Psoas muscle (tissue), 7 donors: ENCODE measurements at regions not wholly inside any gene's neighbourhood (a gene's known extent, or its start where the extent isn't known, plus 50 kb on each side); places are given as distances from the start of the nearest gene placed in this dataset.
A peak's percentile ranks its signal among the peaks of the same experiment; 100 is the strongest.

Source experiments
- ATAC-seq, 4 donors: fragments of 200-7000 bp; cut with Tn5 transposase; one replicate each; pipeline ENCODE4 v1.9.1; 2020; ENCODE audit warnings: moderate library complexity in 3 of 4, mild to moderate bottlenecking in 2 of 4
- DNase-seq, 2 donors: peaks; one replicate each; pipeline ENCODE4 v3.0.0-alpha.2; 2020
- H3K27ac ChIP-seq: fragments of 200-600 bp; one replicate; pipeline ENCODE4 v1.8.0; 2022
- H3K27me3 ChIP-seq, 3 donors: fragments of 200-600 bp in 1 of 3; one replicate each; pipeline versions ENCODE4 v1.6.1 to v1.8.0; 2013 to 2022; ENCODE audit warnings: low read length in 2 of 3, mild to moderate bottlenecking in 2 of 3, moderate library complexity in 1 of 3; ENCODE audit not compliant: insufficient read depth in 3 of 3
- H3K36me3 ChIP-seq, 2 donors: fragments of 200-600 bp in 1 of 2; one replicate each; pipeline versions ENCODE4 v1.6.1 to v1.8.0; 2013 to 2022; ENCODE audit warnings: low read depth in 1 of 2, mild to moderate bottlenecking in 1 of 2, moderate library complexity in 1 of 2; ENCODE audit not compliant: insufficient read depth in 1 of 2
- H3K4me1 ChIP-seq: fragments of 200-600 bp; one replicate; pipeline ENCODE4 v1.8.0; 2022
- H3K4me3 ChIP-seq: fragments of 200-600 bp; one replicate; pipeline ENCODE4 v1.8.0; 2022; ENCODE audit warnings: mild to moderate bottlenecking
- H3K9me3 ChIP-seq: fragments of 200-600 bp; one replicate; pipeline ENCODE4 v1.8.0; 2022
- WGBS, 3 donors: extraction: QIAGEN DNeasy Blood & Tissue Kit; methylation state at CpG; one replicate each; pipeline versions ENCODE4 v1.1.6 to v1.1.7; 2013; 5-methylcytosine and 5-hydroxymethylcytosine counted together
- intact Hi-C, 2 donors: fragments of 100-400 bp; cut with DNase I; formaldehyde crosslinking; loops; one replicate each; pipeline versions ENCODE4 v1.11.0 to v1.14.2; 2022
- TF ChIP-seq, protein P1 (sequence below): fragments of 200-600 bp; IDR thresholded peaks from one replicate; pipeline ENCODE4 v1.8.0; 2022; ENCODE audit warnings: antibody characterized with exemption
- donor health status: healthy with polysubstance abuse.
- donor health status: DM: no; HTN: no; CAD: no; lungs with moderate emphysema.
- donor health status: Bipolar disorder and iron deficiency.
- donor health status: healthy.
- donor health status: DM: yes; HTN: yes; CAD: no.
- donor health status: DM: no; HTN: no; CAD: no.
- donor health status: DM: yes; HTN: yes; CAD: no.

DNA sequence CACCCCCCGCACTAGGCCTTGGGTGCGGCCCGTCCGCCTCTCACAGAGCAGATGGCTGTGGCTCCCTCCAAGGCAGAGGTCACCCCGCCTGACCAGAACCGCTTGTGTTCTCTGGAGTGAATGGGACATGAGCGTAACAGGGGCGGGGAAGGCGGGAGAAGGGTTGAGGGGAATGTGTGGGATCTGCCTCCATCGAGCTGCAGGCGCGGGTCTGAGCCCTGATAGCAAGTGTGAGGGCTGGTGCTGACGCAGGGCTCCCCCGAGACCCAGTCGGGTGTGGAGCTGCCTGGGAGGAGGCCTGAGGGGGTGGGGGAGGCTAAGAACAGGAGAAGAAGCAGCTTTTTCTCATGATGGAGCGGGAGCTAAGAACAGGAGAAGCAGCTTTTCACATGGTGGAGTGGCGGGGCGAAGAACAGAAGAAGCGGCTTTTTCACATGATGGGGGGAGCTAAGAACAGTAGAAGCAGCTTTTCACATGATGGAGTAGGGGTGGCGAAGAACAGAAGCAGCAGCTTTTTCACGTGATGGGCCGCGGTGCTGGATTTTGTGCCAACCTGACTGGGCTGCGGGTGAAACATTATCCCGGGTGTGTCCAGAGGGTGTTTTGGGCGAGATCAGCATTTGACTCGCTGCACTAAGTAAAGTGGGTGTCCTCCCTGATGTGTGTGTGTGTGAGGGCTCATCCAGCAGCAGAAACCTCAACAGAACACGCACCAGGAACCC, 169.3 kb downstream of the TTLL2 start:
- 46 to 58% (median 51%) methylated on average over 28 of the region's 28 CpGs for WGBS, 3 donors
- TF ChIP-seq, protein P1, sequence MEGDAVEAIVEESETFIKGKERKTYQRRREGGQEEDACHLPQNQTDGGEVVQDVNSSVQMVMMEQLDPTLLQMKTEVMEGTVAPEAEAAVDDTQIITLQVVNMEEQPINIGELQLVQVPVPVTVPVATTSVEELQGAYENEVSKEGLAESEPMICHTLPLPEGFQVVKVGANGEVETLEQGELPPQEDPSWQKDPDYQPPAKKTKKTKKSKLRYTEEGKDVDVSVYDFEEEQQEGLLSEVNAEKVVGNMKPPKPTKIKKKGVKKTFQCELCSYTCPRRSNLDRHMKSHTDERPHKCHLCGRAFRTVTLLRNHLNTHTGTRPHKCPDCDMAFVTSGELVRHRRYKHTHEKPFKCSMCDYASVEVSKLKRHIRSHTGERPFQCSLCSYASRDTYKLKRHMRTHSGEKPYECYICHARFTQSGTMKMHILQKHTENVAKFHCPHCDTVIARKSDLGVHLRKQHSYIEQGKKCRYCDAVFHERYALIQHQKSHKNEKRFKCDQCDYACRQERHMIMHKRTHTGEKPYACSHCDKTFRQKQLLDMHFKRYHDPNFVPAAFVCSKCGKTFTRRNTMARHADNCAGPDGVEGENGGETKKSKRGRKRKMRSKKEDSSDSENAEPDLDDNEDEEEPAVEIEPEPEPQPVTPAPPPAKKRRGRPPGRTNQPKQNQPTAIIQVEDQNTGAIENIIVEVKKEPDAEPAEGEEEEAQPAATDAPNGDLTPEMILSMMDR = no peak
- H3K4me3 ChIP-seq = no peak overlapping the region
- H3K9me3 ChIP-seq = no peaks in the 10 kb centered on the region
- H3K4me1 ChIP-seq = no peaks in the 10 kb centered on the region
- ATAC-seq (no peak), DNase-seq (peak; percentile 41 to 68)
- peaks cover 0 to 6% (median 2%) of the 10 kb centered on the region in 3 donors for H3K27me3 ChIP-seq
- H3K36me3 ChIP-seq = no peaks in the 10 kb centered on the region
- intact Hi-C loops = no loop called here
- no peak overlapping the region for H3K27ac ChIP-seq

DNA sequence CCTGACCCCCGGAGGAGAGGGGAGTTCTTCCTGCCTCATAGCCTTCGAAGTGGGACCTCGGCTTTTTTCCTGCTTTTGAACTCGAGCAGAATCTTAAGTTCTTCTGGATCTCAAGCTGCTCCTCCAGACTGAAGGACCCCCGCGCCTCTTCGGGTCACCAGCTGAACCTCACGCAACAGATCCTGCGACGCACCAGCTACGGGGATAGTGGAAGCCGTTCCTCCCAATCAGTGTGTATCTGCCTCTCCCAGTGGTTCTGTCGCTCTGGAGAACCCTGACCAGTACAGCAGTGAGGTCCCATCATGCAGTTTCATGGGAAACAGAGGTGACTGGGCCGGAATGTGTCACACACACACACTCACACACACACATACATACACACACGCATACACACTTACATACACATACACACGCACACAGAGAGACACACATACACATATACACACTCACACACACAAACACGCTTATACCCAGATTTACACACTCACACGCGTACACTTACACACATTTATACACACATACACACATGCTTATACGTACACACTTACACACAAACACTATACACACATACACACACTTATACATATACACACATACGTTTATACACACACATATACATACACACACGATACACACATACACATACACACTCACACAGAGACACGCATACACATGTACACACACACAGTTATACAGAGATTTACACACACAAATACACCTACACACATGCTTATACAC, 170.0 kb downstream of the TTLL2 start:
- no peak for ATAC-seq
- H3K27ac ChIP-seq = no peak overlapping the region
- H3K27me3 ChIP-seq = peaks cover 0 to 6% (median 2%) of the 10 kb centered on the region in 3 donors
- H3K9me3 ChIP-seq = no peaks in the 10 kb centered on the region
- DNase-seq = peak in 1 of 2 donors; percentile 12
- H3K4me1 ChIP-seq = no peaks in the 10 kb centered on the region
- intact Hi-C loops = no loop called here
- H3K4me3 ChIP-seq = no peak overlapping the region
- TF ChIP-seq, protein P1 = no peak
- H3K36me3 ChIP-seq = no peaks in the 10 kb centered on the region
- 84 to 94% (median 92%) methylated on average over 23 of the region's 23 CpGs for WGBS, 3 donors

DNA sequence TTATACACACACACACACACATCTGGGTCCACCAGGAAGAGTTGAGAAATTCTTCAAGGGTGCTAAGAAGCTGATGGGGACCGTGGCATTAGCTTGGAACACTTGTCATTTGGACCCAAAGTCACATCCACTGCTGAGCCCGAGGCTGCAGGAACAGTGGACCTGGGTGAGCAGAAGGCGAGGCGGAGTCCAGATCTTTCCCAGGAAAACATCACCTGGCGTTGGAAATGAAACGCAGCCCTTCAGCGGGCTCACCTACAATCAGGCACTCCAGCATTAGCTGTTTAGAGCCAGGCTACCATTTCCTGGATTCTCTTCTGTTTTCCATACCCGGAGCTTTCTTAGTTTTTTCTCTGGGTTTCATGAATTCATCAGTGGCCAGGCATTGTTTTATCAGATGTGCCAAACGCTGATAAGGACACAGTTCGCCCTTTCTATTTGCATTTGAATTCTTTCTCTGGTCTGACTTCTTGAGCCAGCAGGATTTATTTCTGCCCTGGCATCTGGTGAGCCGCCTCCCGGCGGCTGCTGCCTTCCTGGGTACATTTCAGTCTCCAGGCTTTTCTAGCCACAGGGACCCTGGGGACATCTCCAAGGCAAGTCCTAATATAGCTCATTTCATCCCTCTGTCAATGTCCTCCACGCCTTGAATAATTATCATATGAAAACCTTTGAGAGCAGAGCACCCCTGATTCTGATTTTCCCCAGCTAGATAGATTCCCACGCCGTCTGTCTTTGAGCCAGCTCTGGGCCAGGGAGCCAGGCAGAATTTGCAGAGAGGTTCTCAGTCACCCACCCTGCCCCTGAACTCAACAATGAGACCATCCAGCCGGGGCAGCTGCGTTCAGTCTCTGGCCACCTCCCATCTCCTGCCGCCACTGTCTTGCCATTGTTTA, 170.9 kb downstream of the TTLL2 start:
- WGBS, 3 donors = 35 to 43% (median 38%) methylated on average over 19 of the region's 19 CpGs
- Histone ChIP-seq H3K27ac (no peak overlapping the region), H3K4me3 (no peak overlapping the region), H3K9me3 (no peaks in the 10 kb centered on the region), H3K4me1 (no peaks in the 10 kb centered on the region), H3K27me3 (peaks cover 0 to 6% (median 2%) of the 10 kb centered on the region in 3 donors), H3K36me3 (no peaks in the 10 kb centered on the region)
- ATAC-seq (peak in 2 of 4 donors; percentile 41 to 54), DNase-seq (peak in 1 of 2 donors; percentile 30)
- intact Hi-C loops = no loop called here
- TF ChIP-seq, protein P1 = no peak

DNA sequence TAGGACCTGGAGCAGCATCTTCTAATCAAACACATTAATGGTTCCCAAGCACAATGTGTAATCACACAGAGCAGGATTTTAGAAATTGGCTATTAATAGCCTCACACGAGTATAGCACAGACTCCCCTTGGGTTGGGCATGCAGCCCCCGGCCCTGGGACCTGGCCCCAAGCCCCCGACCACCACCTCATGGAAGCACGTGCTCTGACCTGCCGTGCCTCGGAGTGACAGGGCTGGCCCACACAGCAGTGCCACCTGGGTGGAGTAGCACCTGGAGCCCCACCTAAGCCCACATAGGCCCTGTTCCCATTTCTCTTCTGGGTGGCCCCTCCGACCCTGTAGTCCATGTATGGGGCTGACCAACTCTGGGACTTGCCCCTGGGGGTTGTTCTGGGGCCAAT, 171.8 kb downstream of the TTLL2 start:
- DNase-seq (peak in 1 of 2 donors; percentile 27), ATAC-seq (no peak)
- Histone ChIP-seq H3K27ac (no peak overlapping the region), H3K9me3 (no peaks in the 10 kb centered on the region), H3K4me1 (no peaks in the 10 kb centered on the region), H3K36me3 (no peaks in the 10 kb centered on the region), H3K27me3 (peaks cover 0 to 6% (median 2%) of the 10 kb centered on the region in 3 donors), H3K4me3 (no peak overlapping the region)
- intact Hi-C loops = no loop called here
- 75 to 90% (median 86%) methylated on average over 7 of the region's 7 CpGs for WGBS, 3 donors
- TF ChIP-seq, protein P1 = no peak
